ENCODE measurements at regions not wholly inside any gene's neighbourhood (a gene's known extent, or its start where the extent isn't known, plus 50 kb on each side); places are given as distances from the start of the nearest gene placed in this dataset.

GRCh38 chr1:30405081-30405480 is 318.3 kb downstream of the MATN1 start:
- Histone ChIP-seq H3K4me1 (ENCODE audit: control insufficient read depth in 1 of 2, insufficient read depth in 2 of 2, low read length in 2 of 2) (no peaks in the 10 kb centered on the region), H3K27ac (ENCODE audit: low read depth, low read length) (no peak overlapping the region), H3K9me3 (ENCODE audit: control insufficient read depth in 1 of 2, low read length in 2 of 2) (no peaks in the 10 kb centered on the region), H3K9ac (ENCODE audit: low read depth in 1 of 2, low read length in 2 of 2) (no peak overlapping the region), H3K36me3 (ENCODE audit: control insufficient read depth in 1 of 2, insufficient read depth in 2 of 2, low read length in 2 of 2) (no peaks in the 10 kb centered on the region), H3K4me3 (ENCODE audit: low read depth in 1 of 2, low read length in 2 of 2) (no peak overlapping the region), H3K27me3 (ENCODE audit: control insufficient read depth in 1 of 2, insufficient read depth in 2 of 2, low read length in 2 of 2) (peaks cover 0 to 4% of the 10 kb centered on the region in 2 donors)

GRCh38 chr1:30404341-30404740 is 319.0 kb downstream of the MATN1 start:
- Histone ChIP-seq H3K9me3 (ENCODE audit: control insufficient read depth in 1 of 2, low read length in 2 of 2) (no peaks in the 10 kb centered on the region), H3K27me3 (ENCODE audit: control insufficient read depth in 1 of 2, insufficient read depth in 2 of 2, low read length in 2 of 2) (peaks cover 0 to 4% of the 10 kb centered on the region in 2 donors), H3K36me3 (ENCODE audit: control insufficient read depth in 1 of 2, insufficient read depth in 2 of 2, low read length in 2 of 2) (no peaks in the 10 kb centered on the region), H3K9ac (ENCODE audit: low read depth in 1 of 2, low read length in 2 of 2) (no peak overlapping the region), H3K4me1 (ENCODE audit: control insufficient read depth in 1 of 2, insufficient read depth in 2 of 2, low read length in 2 of 2) (no peaks in the 10 kb centered on the region), H3K4me3 (ENCODE audit: low read depth in 1 of 2, low read length in 2 of 2) (no peak overlapping the region), H3K27ac (ENCODE audit: low read depth, low read length) (no peak overlapping the region)

- no peaks in the 10 kb centered on the region for H3K36me3 ChIP-seq (ENCODE audit: control insufficient read depth in 1 of 2, insufficient read depth in 2 of 2, low read length in 2 of 2)
- no peak overlapping the region for H3K27ac ChIP-seq (ENCODE audit: low read depth, low read length)
Measured at GRCh38 chr1:30403726-30404125, 319.7 kb downstream of the MATN1 start.

GRCh38 chr1:30403061-30403645 is 320.2 kb downstream of the MATN1 start:
- Histone ChIP-seq H3K27ac (ENCODE audit: low read depth, low read length) (no peak overlapping the region), H3K4me3 (ENCODE audit: low read depth in 1 of 2, low read length in 2 of 2) (no peak overlapping the region), H3K9me3 (ENCODE audit: control insufficient read depth in 1 of 2, low read length in 2 of 2) (no peaks in the 10 kb centered on the region), H3K4me1 (ENCODE audit: control insufficient read depth in 1 of 2, insufficient read depth in 2 of 2, low read length in 2 of 2) (no peaks in the 10 kb centered on the region), H3K9ac (ENCODE audit: low read depth in 1 of 2, low read length in 2 of 2) (no peak overlapping the region), H3K36me3 (ENCODE audit: control insufficient read depth in 1 of 2, insufficient read depth in 2 of 2, low read length in 2 of 2) (no peaks in the 10 kb centered on the region), H3K27me3 (ENCODE audit: control insufficient read depth in 1 of 2, insufficient read depth in 2 of 2, low read length in 2 of 2) (peaks cover 0 to 4% of the 10 kb centered on the region in 2 donors)

More at GRCh38 chr1:30403726-30404125, 319.7 kb downstream of the MATN1 start:
- peaks cover 0 to 4% of the 10 kb centered on the region in 2 donors for H3K27me3 ChIP-seq (ENCODE audit: control insufficient read depth in 1 of 2, insufficient read depth in 2 of 2, low read length in 2 of 2)
- no peak overlapping the region for H3K9ac ChIP-seq (ENCODE audit: low read depth in 1 of 2, low read length in 2 of 2)
- no peaks in the 10 kb centered on the region for H3K9me3 ChIP-seq (ENCODE audit: control insufficient read depth in 1 of 2, low read length in 2 of 2)
- no peaks in the 10 kb centered on the region for H3K4me1 ChIP-seq (ENCODE audit: control insufficient read depth in 1 of 2, insufficient read depth in 2 of 2, low read length in 2 of 2)
- H3K4me3 ChIP-seq (ENCODE audit: low read depth in 1 of 2, low read length in 2 of 2): no peak overlapping the region

GRCh38 chr1:30402031-30402430 is 321.4 kb downstream of the MATN1 start:
- peaks cover 0 to 4% of the 10 kb centered on the region in 2 donors for H3K27me3 ChIP-seq (ENCODE audit: control insufficient read depth in 1 of 2, insufficient read depth in 2 of 2, low read length in 2 of 2)
- H3K4me1 ChIP-seq (ENCODE audit: control insufficient read depth in 1 of 2, insufficient read depth in 2 of 2, low read length in 2 of 2): no peaks in the 10 kb centered on the region
- H3K36me3 ChIP-seq (ENCODE audit: control insufficient read depth in 1 of 2, insufficient read depth in 2 of 2, low read length in 2 of 2): no peaks in the 10 kb centered on the region
- H3K9ac ChIP-seq (ENCODE audit: low read depth in 1 of 2, low read length in 2 of 2): no peak overlapping the region
- no peak overlapping the region for H3K4me3 ChIP-seq (ENCODE audit: low read depth in 1 of 2, low read length in 2 of 2)
- no peak overlapping the region for H3K27ac ChIP-seq (ENCODE audit: low read depth, low read length)
- H3K9me3 ChIP-seq (ENCODE audit: control insufficient read depth in 1 of 2, low read length in 2 of 2): no peaks in the 10 kb centered on the region

GRCh38 chr1:30400507-30400906 is 322.9 kb downstream of the MATN1 start:
- Histone ChIP-seq H3K4me3 (ENCODE audit: low read depth in 1 of 2, low read length in 2 of 2) (no peak overlapping the region), H3K9ac (ENCODE audit: low read depth in 1 of 2, low read length in 2 of 2) (no peak overlapping the region), H3K4me1 (ENCODE audit: control insufficient read depth in 1 of 2, insufficient read depth in 2 of 2, low read length in 2 of 2) (no peaks in the 10 kb centered on the region), H3K27ac (ENCODE audit: low read depth, low read length) (no peak overlapping the region), H3K36me3 (ENCODE audit: control insufficient read depth in 1 of 2, insufficient read depth in 2 of 2, low read length in 2 of 2) (no peaks in the 10 kb centered on the region), H3K9me3 (ENCODE audit: control insufficient read depth in 1 of 2, low read length in 2 of 2) (no peaks in the 10 kb centered on the region), H3K27me3 (ENCODE audit: control insufficient read depth in 1 of 2, insufficient read depth in 2 of 2, low read length in 2 of 2) (peaks cover 0 to 4% of the 10 kb centered on the region in 2 donors)

- Histone ChIP-seq H3K4me1 (ENCODE audit: control insufficient read depth in 1 of 2, insufficient read depth in 2 of 2, low read length in 2 of 2) (no peaks in the 10 kb centered on the region), H3K27me3 (ENCODE audit: control insufficient read depth in 1 of 2, insufficient read depth in 2 of 2, low read length in 2 of 2) (peaks cover 0 to 4% of the 10 kb centered on the region in 2 donors), H3K4me3 (ENCODE audit: low read depth in 1 of 2, low read length in 2 of 2) (no peak overlapping the region), H3K9me3 (ENCODE audit: control insufficient read depth in 1 of 2, low read length in 2 of 2) (no peaks in the 10 kb centered on the region), H3K9ac (ENCODE audit: low read depth in 1 of 2, low read length in 2 of 2) (no peak overlapping the region), H3K27ac (ENCODE audit: low read depth, low read length) (no peak overlapping the region), H3K36me3 (ENCODE audit: control insufficient read depth in 1 of 2, insufficient read depth in 2 of 2, low read length in 2 of 2) (no peaks in the 10 kb centered on the region)
Measured at GRCh38 chr1:30399026-30399425, 324.4 kb downstream of the MATN1 start.

GRCh38 chr1:30397576-30397975 is 325.8 kb downstream of the MATN1 start:
- no peaks in the 10 kb centered on the region for H3K9me3 ChIP-seq (ENCODE audit: control insufficient read depth in 1 of 2, low read length in 2 of 2)
- H3K4me1 ChIP-seq (ENCODE audit: control insufficient read depth in 1 of 2, insufficient read depth in 2 of 2, low read length in 2 of 2): no peaks in the 10 kb centered on the region
- no peaks in the 10 kb centered on the region for H3K27me3 ChIP-seq (ENCODE audit: control insufficient read depth in 1 of 2, insufficient read depth in 2 of 2, low read length in 2 of 2)
- H3K36me3 ChIP-seq (ENCODE audit: control insufficient read depth in 1 of 2, insufficient read depth in 2 of 2, low read length in 2 of 2): no peaks in the 10 kb centered on the region
- no peak overlapping the region for H3K4me3 ChIP-seq (ENCODE audit: low read depth in 1 of 2, low read length in 2 of 2)
- no peak overlapping the region for H3K27ac ChIP-seq (ENCODE audit: low read depth, low read length)
- no peak overlapping the region for H3K9ac ChIP-seq (ENCODE audit: low read depth in 1 of 2, low read length in 2 of 2)

GRCh38 chr1:30395631-30396030 is 327.8 kb downstream of the MATN1 start:
- no peaks in the 10 kb centered on the region for H3K27me3 ChIP-seq (ENCODE audit: control insufficient read depth in 1 of 2, insufficient read depth in 2 of 2, low read length in 2 of 2)
- H3K36me3 ChIP-seq (ENCODE audit: control insufficient read depth in 1 of 2, insufficient read depth in 2 of 2, low read length in 2 of 2): no peaks in the 10 kb centered on the region
- H3K9ac ChIP-seq (ENCODE audit: low read depth in 1 of 2, low read length in 2 of 2): no peak overlapping the region
- no peaks in the 10 kb centered on the region for H3K9me3 ChIP-seq (ENCODE audit: control insufficient read depth in 1 of 2, low read length in 2 of 2)
- H3K4me3 ChIP-seq (ENCODE audit: low read depth in 1 of 2, low read length in 2 of 2): no peak overlapping the region
- no peak overlapping the region for H3K27ac ChIP-seq (ENCODE audit: low read depth, low read length)
- no peaks in the 10 kb centered on the region for H3K4me1 ChIP-seq (ENCODE audit: control insufficient read depth in 1 of 2, insufficient read depth in 2 of 2, low read length in 2 of 2)

GRCh38 chr1:30388386-30388785 is 335.0 kb downstream of the MATN1 start:
- H3K9me3 ChIP-seq (ENCODE audit: control insufficient read depth in 1 of 2, low read length in 2 of 2): no peaks in the 10 kb centered on the region
- no peak overlapping the region for H3K9ac ChIP-seq (ENCODE audit: low read depth in 1 of 2, low read length in 2 of 2)
- H3K4me3 ChIP-seq (ENCODE audit: low read depth in 1 of 2, low read length in 2 of 2): no peak overlapping the region
- H3K36me3 ChIP-seq (ENCODE audit: control insufficient read depth in 1 of 2, insufficient read depth in 2 of 2, low read length in 2 of 2): no peaks in the 10 kb centered on the region
- H3K27me3 ChIP-seq (ENCODE audit: control insufficient read depth in 1 of 2, insufficient read depth in 2 of 2, low read length in 2 of 2): peaks cover 0 to 6% of the 10 kb centered on the region in 2 donors
- H3K27ac ChIP-seq (ENCODE audit: low read depth, low read length): no peak overlapping the region
- no peaks in the 10 kb centered on the region for H3K4me1 ChIP-seq (ENCODE audit: control insufficient read depth in 1 of 2, insufficient read depth in 2 of 2, low read length in 2 of 2)

Data from duodenal mucosa (tissue), 2 donors.